GM12891 (cell line): ENCODE measurements at regions not wholly inside any gene's neighbourhood (a gene's known extent, or its start where the extent isn't known, plus 50 kb on each side); places are given as distances from the start of the nearest gene placed in this dataset.

ENCODE experiments used
- POLR2A ChIP-seq: IDR thresholded peaks from 2 replicates; pipeline ENCODE4 v1.6.1; 2011; ENCODE audit warnings: low read depth, low read length, control low read depth
- POLR2AphosphoS5 ChIP-seq: IDR thresholded peaks from 2 replicates; pipeline ENCODE4 v1.6.1; 2011; ENCODE audit warnings: low read depth, low read length, control low read depth
- TAF1 ChIP-seq: IDR thresholded peaks from 2 replicates; pipeline ENCODE4 v1.6.1; 2011; ENCODE audit warnings: low read depth, low read length, control low read depth

GRCh38 chr9:87214991-87215390, 267.7 kb upstream of the GAS1 start:
- TF ChIP-seq POLR2AphosphoS5: no peak
- TF ChIP-seq POLR2A: no peak
- no peak for TF ChIP-seq TAF1
